GM21526 (cell line): ENCODE measurements at regions not wholly inside any gene's neighbourhood (a gene's known extent, or its start where the extent isn't known, plus 50 kb on each side); places are given as distances from the start of the nearest gene placed in this dataset.
"Not testable (repeated sequence)": the region's sequence is repeated elsewhere in the genome, so short reads cannot be mapped to it uniquely, and the experiment has no call there.

Experiments used
- ATAC-seq: cut with Tn5 transposase; IDR thresholded peaks from one replicate; pipeline ENCODE4 v1.9.1; 2021; ENCODE audit warnings: moderate library complexity; ENCODE audit not compliant: unreplicated experiment, low FRiP score

DNA sequence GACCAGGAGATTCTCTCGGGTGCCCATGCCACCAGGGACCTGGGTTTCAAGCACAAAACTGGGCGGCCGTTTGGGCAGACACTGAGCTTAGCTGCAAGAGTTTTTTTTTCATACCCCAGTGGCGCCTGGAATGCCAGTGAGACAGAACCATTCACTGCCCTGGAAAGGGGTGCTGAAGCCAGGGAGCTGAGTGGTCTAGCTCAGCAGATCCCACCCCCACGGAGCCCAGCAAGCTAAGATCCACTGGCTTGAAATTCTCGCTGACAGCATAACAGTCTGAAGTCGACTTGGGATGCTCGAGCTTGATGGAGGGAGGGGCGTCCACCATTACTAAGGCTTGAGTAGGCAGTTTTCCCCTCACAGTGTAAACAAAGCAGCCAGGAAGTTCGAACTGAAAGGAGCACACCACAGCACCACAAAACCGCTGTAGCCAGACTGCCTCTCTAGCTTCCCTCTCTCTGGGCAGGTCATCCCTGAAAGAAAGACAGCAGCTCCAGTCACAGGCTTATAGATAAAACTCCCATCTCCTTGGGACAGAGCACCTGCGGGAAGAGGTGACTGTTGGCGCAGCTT is 157.7 kb downstream of the GIPC2 start:
- not testable (repeated sequence) for ATAC-seq

DNA sequence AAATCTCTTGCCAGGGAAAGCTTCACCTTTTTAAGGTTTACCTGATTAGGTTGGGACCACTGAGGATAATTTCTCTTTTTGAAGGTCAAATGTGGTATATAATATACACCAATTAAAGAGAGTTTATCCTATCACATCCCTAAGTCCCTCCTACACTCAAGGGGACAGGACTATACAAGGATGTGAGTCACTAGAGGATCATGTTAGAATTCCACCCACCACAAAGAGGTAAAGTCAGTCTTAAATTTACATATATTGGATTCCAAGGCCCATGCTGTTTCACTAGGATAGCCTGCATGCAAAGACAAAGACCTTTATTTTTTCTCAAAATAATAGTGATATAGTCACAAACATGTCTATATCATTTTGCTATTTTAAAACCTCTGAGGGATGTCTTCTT is 164.4 kb downstream of the GIPC2 start:
- no peak for ATAC-seq

DNA sequence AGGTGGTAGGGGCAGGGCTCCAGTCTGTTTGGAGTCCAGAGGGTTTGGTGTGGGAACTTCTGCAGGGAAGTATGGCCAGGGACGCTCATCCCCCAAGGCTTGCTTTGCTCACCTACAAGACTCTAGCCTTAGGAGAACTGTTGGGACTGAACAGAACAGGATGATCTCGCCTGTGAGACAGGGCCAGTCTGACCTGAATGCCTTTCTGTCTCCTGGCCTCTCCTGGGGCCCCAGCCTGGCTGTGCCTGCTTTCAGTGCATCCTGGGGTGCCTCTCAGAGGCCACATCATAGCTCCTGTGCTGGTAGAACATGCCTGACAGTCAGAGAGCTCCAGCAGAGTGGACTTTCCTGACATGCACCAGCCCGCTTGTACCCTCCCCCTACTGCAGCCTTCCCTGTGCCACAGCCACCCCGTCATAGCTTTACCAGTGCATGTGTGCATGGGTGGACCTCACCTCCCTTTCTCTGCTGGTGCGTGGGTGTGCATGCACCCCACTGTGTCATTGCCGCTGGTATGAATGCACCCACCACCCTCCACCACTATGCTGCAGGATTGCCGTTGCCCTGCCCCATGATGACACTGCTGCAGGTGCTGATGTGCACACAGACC is 165.8 kb downstream of the GIPC2 start:
- no peak for ATAC-seq

DNA sequence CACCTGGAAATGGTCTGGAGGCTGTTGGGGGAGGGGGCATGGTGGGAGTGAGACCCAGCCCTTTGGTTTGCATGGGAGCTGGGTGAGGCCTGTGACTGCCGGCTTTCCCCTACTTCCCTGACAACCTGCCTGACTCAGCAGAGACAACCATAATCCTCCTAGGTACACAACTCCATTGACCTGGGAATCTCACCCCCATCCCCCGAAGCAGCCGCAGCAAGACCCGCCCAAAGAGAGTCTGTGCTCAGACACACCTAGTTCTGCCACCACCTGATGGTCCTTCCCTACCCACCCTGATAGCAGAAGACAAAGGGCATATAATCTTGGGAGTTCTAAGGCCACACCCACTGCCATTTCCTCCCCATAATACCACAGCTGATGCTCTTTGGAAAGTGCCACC is 168.6 kb downstream of the GIPC2 start:
- ATAC-seq = no peak

DNA sequence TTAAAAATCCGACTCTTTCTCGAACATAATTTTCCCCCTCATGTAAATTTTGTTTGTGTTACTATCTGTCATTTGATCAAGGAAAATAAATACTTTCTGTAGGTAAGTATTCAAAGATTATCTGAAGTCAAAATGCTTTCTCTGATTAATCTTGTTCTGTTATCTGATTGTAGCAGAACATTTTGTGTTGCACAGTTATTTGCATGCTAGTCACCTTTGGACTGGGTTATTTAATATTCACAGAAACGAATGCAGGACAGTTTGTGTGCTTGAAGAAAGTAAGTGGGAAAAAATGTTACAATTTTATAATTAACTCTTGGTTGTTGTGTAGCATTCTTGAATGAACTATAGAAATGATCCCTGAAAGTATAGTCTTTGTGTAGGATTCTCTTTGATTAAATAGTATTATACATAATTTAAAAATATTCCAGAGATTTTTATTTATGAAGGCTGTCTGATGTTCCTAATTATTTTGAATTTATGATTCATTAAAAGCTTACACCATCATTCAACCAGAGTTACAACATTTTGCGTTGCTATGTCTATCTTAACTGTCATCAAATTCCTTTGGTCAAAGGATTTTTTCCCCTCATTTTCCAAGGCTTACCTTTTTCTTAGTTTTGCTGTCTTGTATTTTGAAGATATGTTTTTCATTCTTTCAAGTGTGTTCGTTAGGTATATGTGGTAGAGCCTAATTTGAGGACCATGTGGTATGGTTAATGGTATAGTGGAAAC is 176.6 kb downstream of the GIPC2 start:
- no peak for ATAC-seq

DNA sequence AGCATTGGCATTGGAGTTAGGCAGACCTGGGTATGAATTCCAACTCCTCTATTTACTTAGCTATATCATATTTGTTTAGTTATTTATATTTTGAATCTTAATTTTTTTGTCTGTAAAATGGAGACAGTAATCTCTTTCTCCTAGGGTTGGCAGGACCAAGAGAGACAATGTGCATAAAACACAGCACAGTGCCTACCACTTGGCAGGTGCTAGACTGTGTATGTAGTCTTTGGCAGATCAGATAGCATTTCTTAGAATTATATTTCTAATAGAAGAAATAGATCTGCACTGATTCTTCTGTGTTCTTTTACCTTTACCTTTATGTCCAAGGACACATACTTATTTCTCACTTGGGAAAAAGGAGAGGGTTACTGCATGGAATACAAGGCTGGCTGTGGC is 177.2 kb downstream of the GIPC2 start:
- no peak for ATAC-seq

DNA sequence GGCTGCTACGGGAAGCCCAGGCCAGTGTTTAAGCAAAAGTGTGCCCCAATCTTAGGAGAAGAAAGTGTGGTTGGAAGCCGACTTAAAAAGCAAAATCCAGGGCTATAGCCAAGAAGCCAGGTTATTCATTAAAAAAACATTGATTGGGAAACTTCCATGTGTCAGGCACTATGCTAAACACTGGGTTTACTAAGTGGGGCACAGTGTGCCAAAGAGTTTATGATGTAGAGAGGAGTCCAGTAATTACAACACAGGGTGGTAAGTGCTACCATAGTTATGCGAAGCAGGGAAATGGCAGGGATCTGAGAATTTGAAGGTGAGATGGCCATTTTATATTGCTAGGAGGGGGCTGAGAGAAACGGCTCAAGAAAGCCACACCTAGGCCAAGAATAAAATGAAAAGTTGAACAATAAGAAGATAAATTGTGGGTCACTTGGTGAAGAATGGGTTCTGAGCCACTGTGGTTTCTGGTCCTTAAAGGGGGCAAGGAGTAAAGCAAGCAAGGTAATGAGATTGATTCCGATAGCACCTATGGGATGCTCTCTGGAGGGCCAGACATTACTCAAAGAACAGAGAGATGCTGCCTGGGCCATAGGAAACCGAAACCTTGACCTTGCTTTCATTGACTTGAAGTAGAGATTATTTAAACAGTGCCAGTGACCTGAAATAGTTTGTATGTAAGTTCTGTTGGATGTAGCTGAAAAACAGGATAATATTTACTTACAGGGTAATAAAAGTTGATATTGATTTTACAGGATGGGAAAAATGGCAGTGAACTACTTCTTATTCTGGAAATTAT is 177.8 kb downstream of the GIPC2 start:
- ATAC-seq = no peak

DNA sequence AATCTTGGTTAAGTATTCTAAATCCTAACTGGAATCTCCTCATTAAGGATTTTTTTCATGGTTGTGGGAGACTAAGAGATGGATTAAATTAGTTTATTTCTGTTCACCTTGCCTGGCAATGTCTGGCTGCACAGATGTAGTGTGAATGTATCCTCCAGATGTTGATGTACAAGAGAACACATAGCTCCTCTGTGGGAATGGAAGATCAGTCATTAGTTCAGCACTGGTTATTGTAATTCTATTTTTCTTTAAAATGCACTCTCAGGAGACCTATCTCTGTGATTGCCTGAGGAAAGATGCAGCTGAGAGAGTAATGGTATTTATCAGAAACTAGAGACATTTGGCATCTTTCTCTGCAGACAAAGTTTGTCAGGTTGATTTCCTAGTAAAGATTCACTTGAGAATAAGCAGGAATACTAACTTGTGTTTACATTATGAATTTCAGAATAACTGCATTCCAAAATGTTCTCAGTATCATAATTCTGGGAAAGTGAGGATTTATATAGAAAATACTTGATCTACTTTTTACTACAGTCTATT is 178.6 kb downstream of the GIPC2 start:
- ATAC-seq = no peak

DNA sequence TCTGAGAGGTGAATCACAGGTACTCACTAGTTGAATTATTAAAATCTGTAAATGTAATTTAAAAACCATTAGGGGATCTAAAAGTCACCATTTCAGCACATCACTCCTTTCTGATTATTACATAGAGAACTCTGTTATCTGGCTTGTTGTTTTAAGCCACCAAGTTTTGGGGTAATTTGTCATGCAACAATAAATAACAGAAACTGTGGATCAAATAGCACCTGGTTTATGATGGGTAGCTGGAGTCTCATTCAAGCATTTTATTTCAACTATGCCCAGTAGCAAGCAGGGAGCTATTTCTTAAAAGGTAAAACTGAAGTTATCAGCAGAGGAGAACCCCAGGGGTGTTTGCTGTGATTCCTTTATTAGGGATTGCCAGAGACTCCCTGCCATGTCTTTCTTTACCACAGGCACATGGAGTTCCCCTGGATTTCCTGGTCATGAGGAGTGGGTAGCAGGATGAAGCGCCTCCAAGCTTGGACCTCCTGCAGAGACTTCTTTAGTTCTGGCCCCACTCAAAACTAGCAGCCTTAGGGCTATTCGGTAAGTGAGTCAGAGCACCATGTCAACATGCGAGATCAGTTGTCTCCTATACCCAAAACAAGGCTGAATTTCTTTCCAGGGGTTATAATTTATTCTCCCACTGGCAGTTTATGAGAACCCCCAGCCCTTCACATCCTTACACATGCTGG is 179.2 kb downstream of the GIPC2 start:
- no peak for ATAC-seq

DNA sequence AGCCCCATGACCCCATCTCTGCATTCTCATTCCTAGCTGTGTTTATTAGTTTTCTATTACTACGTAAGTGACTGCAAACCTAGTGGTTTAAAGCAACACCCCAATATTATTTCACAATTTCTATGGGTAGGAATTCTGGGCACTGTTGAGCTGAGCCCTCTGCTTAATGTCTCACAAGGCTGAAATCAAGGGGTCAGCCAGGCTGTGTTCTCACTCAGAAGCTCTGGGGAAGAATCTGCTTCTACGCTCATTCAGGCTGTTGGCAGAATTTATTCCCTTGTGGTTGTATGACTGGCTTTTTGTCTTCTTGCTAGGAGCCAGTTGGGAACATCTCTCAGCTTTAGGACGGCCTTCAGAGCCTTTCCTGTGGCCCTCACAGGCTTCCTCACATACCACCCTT is 181.0 kb downstream of the GIPC2 start:
- ATAC-seq = no peak

DNA sequence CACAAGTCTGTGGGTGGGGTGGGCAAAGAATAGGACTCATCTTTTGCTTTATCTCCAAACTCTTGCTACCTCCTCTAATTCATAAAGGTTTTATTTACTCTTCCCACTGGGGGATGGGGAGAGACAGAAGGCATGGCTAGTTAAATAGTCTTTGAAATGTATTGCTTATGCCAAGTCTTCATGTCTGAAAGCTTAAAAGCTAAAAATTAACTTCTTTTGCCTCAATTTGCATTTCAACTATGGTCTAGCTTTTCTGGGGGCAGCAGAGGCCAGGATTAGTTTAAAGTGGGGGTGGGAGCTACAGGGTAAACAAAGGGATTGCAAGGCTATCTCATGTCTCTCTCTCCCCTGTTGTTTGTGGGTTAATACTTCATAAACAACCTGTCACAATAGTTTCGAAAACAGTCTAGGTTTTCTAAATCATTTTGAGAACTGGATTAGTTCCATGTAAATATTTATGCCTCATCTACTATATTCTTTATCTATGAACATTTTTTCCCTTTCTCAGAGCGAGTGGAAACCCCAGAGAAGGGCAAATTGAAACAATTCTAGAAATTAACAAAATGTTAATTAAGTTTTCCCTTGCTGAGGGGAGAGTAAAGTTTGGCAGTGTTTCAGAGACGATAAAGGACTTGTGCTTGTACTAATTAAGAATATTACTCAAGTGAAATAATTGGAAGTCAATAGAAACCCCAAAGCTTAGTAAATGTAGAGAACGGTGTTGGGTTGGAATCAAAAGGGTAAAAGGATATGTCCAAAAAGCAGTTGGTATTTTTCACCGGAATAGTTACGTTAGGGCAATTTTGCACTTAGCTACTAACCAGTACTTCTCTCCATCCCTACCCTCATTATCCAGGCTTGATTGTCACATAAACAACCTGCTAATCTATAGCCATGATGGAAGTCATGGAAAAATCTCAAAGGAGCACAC is 182.2 kb downstream of the GIPC2 start:
- no peak for ATAC-seq

DNA sequence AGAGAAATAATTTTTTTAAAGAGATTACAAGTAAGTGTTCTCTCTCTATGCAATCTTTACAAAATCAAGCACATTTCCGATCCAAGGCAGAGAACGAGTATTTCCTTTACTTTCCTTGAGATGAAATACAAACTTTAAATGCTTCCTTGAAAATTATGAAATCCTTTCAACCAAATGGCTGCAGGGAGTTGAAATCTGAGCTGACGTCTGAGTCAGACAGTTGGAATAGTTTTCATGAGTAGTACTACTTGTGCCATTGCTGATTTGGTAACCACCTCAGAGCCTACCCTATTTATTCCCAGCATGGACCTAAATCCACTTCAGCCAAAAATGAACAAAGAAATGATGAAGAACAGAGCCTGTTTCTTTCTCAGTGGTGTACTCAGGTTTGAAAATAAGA is 183.6 kb downstream of the GIPC2 start:
- no peak for ATAC-seq

DNA sequence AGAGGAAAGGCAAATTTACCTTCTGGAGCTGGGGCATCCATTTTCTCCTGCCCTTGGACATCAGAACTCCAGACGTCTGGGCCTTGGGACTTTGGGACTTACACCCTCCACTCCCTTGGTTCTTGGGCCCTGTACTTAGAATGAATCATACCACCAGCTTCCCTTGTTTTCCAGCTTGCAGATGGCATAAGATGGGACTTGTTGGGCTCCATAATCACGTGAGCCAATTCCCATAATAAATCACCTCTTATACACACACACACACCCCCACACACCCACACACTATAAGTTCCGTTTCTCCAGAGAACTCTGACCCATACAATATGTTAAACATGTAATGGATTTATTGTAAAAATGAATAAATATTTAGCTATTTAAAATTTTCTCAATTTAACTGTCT is 185.7 kb downstream of the GIPC2 start:
- ATAC-seq = no peak

DNA sequence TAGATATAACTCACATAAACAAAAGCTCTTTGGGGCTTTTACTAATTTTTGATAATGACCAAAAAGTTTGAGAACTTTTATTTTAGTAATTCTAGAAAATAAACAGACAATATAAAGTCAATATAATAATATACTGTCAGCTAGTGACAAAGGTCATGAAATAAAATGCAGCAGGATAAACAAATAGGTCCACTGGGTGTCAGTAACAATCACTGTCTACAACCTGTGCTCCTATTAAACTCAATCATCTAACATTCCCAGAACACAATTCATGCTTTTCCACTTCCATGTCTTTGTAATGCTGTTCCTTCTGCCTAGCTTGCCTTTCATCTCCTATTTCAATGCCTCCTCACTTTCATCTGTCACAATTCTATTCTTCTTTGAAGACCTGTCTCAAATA is 186.1 kb downstream of the GIPC2 start:
- no peak for ATAC-seq

DNA sequence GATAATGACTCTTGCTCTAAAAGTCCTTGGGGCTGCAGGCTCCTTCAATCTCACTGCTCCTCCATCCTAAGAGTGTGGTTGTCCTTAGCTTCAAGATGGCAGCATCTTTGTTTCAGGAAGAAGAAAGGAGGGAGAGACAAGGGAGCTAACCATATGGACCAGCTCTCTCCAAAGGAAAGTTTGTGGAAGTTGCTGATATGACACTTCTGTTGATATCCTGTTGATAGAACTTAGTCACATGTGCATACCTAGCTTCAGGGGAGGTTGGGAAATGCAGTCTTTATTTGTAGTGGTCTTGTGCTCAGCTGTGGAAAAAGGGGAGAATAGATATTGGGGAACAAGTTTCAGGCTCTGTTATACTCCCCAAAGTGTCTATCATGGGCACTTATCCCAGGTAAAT is 186.9 kb downstream of the GIPC2 start:
- no peak for ATAC-seq

DNA sequence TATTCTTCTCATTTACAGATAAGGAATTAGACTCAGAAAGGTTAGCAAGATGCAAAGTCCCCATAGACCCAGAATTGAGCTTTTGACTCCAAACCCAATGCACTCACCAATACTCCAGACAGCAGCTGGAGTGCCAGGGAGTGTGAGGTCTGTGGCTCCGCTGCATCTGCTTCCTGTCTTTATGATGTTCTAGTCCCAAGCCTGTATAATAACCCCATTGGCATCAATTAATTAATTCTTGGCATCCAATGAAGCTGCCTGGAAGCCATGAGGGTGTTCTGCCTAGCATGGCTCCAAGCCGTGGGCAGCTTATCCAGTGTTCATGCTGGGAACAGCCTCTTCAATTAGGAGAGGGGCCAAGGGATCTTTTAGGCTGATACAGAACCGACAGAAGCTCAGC is 188.7 kb downstream of the GIPC2 start:
- ATAC-seq = no peak

DNA sequence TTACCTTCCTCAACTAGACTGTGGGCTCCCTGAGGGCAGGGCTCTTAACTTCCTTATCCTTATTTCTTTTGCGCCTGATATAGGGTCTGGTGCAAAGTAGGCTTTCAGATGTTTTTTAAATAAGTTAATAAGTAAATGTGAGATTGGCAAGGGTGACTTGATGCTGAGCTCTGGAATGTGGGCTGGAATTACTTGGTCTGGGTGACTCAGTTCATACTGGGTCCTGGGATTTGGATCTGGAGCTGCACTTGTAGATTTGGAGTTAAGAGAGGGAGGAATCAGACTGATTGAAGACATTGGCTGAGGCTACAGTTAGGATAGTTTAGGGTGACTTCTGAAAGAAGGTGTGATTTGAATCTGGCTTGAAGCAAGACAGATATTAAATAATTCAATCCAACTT is 190.9 kb downstream of the GIPC2 start:
- no peak for ATAC-seq

DNA sequence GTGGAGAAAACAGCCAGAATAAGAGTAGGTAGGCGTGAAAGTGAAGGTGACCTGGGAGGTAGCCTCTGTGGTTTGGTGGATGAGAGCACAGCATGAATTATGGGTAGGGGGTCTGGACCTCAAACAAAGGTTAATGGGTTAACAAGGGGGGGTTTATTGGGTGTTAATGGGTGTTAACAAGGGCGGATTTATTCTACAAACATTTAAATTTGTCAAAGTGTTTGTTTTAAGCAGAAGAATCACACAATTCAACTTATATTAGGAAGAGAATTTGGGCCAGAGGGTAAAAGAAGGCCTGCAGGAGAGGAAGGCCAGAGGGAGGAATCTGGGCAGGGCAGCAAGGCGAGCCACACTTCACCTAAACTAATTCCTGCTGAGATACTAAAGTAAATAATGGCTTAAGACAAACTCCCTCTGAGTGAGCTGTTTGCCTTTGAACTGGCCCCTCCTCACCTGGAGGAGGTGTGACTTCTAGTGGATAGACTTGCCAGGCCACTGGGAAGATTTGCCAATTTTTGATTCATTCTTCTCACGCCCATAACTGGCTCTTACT is 191.7 kb downstream of the GIPC2 start:
- ATAC-seq = no peak

DNA sequence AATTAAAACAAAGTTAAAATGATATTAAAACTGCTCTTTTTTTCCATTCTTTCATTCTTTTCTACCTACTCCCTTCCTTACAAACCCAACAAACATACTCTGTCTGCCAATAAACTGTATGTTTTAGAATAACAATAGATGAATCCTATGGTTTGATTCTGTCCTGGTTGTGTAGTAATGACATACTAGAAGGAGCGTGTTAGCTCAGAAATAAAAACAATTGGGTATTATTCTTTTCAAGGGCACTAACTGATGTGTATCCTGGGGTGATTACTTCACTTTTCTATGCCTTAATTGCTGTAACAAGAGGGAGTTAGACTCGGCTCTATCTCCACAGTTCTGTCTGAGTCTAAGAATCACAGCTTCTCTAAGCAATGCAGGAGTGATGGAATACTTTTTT is 194.4 kb downstream of the GIPC2 start:
- no peak for ATAC-seq
